ENCODE measurements at regions not wholly inside any gene's neighbourhood (a gene's known extent, or its start where the extent isn't known, plus 50 kb on each side); places are given as distances from the start of the nearest gene placed in this dataset.
"Not testable (repeated sequence)": the region's sequence is repeated elsewhere in the genome, so short reads cannot be mapped to it uniquely, and the experiment has no call there.

DNA sequence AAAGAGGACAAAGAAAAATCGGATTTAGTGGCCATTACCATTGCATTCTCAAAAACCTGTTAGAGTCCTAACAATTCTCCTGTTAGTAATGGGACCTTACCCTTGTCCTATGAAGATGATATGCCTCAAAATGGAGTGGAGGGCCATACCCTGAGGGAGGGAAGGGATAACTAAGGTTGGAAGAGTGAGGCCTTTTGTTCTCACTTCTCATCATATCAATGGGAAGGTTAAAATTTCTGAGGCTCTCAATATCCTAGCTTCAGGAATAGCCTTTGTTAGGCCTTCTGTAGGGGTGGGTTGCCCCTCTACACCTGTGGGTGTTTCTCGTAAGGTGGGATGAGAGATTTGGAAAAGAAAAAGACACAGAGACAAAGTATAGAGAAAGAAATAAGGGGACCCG is 109.4 kb upstream of the SGIP1 start:
- DNase-seq (ENCODE audit: low read depth, low spot score), result not testable (repeated sequence)

DNA sequence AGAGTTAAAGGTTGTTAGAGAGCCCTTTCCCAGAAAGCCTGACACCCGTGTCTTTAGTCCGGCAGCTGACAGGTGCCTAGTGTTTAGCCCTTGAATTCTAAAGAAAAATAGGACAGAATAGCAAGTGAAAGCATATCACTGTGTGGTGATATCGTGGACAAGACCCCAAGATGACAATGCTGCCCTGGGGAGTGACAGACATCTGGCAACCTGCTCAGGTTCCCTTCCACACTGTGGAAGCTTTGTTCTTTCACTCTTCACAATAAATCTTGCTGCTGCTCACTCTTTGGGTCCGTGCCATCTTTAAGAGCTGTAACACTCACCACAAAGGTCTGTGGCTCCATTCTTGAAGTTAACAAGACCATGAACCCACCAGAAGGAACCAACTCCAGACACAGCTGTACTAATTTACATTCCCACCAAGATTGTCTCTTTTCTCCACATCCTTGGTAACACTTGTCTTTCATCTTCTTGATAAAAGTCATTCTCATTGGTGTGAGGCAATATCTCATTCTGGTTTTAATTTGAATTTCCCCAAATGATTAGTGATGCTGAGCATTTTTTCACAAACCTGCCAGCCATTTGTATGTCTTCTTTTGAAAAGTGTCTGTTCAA is 107.6 kb upstream of the SGIP1 start:
- DNase-seq (ENCODE audit: low read depth, low spot score), result no peak

- DNase-seq (ENCODE audit: low read depth, low spot score), result not testable (repeated sequence)
Measured at GRCh38 chr1:66430815-66431214, 103.1 kb upstream of the SGIP1 start.

DNA sequence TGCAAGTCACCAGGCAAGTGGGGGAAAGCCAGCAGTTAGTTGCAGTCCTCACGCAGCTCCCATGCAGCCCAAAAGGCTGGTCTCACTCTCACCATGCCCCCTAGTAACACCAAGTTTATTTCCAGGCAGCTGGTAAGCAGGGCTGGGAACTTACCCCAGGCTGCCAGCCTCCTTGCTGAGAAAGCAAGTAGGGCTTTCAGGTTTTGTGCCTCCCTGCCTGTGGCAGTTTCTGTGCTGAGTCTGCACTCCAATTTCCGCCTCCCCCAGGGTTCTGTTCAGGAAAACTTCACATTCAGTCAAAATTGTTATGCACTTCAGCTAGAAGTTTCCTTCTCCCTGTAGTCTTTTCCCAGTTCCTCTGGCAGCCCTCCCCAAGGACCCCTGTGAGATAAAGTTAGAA is 102.0 kb upstream of the SGIP1 start:
- DNase-seq (ENCODE audit: low read depth, low spot score), result no peak

DNA sequence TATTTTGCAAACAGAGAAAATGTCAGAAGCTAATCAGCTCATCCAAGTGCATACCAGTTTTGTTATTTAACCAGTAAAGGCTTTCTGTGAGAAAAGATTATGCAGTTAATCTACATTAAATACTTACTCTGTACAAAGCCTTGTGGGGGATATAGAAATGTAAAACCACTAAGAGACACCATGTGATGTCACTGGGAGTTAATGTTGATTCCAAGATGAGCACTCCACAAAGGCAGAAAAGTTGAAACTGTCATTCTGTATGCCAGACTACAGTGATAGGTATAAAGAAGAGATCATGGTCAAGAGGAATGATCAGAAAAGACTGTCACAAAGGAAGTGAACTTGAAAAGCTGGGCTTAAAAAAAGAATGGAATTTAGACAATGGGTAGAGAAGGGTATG is 100.3 kb upstream of the SGIP1 start:
- DNase-seq (ENCODE audit: low read depth, low spot score), result no peak

DNA sequence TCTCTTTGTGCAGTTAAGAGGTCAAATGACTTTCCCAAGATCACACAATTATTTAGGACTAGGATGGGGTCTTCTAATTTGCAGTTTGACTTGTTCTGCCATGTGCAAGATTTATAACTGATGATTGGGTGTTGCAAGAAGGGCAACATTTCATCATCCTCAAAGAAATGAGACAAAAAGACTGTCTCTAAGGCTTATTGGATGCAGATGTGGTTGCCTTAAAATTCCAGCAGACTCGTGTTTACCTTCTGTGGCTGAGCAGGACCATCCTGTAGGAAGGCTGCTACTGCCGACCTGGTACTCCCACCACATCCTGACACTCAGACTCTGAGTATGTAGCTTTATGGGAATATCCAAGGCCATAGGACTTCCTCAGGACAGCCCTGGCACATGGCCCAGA is 99.9 kb upstream of the SGIP1 start:
- no peak for DNase-seq (ENCODE audit: low read depth, low spot score)

GRCh38 chr1:66435541-66435940 is 98.4 kb upstream of the SGIP1 start:
- DNase-seq (ENCODE audit: low read depth, low spot score), result no peak

- no peak for DNase-seq (ENCODE audit: low read depth, low spot score)
Measured at GRCh38 chr1:66436378-66437135, 97.4 kb upstream of the SGIP1 start.

- DNase-seq (ENCODE audit: low read depth, low spot score), result no peak
Measured at GRCh38 chr1:66437136-66437401, 96.9 kb upstream of the SGIP1 start.

- no peak for DNase-seq (ENCODE audit: low read depth, low spot score)
Measured at GRCh38 chr1:66438062-66438461, 95.9 kb upstream of the SGIP1 start.

GRCh38 chr1:66438501-66438900 is 95.5 kb upstream of the SGIP1 start:
- DNase-seq (ENCODE audit: low read depth, low spot score), result no peak

GRCh38 chr1:66439031-66439740 is 94.8 kb upstream of the SGIP1 start:
- DNase-seq (ENCODE audit: low read depth, low spot score), result no peak

DNA sequence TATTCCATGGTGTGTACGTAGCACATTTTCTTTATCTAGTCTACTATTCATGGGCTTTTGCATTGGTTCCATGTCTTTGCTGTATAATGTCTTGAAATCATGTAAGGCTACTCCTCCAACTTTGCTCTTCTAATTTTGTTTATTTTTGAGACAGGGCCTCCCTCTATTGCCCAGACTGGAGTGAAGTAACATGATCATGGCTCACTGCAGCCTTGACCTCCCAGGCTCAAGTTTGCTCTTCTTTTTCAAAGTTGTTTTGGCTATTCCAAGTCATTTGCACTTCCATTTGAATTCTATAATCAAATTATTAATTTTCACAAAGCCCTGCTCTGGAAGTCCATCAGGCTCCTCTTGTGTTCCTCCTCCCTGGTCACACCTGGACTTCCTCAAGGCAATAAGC is 90.2 kb upstream of the SGIP1 start:
- no peak for DNase-seq (ENCODE audit: low read depth, low spot score)

GRCh38 chr1:66444438-66445265 is 89.3 kb upstream of the SGIP1 start:
- no peak for DNase-seq (ENCODE audit: low read depth, low spot score)

DNA sequence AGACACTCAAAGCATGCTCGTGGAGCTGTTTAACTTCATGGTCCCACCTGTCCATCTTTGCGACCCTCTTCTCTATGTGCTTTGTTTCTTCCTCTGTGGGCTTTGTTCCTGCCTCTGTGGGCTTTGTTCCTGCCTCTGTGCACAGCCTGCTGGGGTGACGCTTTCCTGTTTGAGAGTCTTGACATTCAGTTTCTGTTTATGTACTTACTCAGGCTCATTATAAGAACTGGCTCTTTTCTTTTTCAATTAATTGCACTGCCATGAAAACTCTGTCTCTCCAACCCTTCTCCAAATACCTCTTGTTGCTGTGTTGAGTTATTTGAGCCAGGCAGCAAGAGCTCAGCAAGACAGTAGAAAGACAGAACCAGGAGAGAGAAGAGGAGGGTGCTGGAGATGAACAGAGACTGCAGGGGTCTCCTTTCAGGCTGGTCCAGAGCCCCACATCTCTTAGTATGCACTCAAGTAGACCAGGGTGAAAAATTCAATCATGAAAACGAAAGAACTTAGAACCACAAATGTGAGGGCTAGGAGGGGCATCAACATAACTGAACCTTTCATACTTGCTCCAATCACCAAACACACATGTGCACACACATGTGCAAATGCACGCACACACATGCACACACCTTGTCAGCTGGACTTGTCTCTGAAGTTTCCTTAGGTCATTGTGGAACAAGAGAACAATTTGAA is 88.3 kb upstream of the SGIP1 start:
- DNase-seq (ENCODE audit: low read depth, low spot score), result no peak

DNA sequence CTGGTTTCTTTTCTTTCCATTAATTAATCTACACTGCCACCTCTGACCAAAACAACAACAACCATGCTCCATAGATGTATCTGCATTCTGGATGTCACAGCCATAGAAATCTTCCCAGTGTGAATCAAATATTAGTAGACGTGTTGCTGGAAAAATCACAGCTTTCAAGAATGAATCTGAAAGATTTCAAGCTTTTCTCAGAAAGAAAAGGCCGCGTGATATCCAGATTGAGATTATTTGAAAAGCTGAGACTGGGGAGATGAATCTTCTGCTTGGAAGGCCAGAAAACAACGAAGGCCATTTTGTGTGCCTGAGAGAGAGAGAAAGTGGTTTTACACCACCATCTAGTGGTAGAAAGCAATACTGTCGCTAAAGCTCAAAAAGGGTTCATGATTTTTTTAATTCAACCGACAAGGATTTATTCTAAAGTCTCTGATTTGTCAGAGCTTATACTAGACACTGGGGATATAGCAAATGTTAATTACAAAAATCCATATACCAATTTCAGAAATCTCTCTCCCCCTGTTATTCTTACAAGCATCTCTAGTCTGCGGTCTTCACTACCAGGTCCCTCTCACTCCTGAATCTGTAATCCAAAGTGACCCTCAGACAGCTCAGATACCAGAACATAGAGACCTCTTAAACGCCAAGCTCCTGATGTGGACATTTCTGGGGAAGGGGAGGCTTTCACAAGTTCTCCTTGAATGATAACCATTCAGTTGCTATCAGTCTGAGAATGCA is 87.5 kb upstream of the SGIP1 start:
- peak; percentile 52 for DNase-seq (ENCODE audit: low read depth, low spot score)

- DNase-seq (ENCODE audit: low read depth, low spot score), result no peak
Measured at GRCh38 chr1:66450043-66450514, 83.9 kb upstream of the SGIP1 start.

DNA sequence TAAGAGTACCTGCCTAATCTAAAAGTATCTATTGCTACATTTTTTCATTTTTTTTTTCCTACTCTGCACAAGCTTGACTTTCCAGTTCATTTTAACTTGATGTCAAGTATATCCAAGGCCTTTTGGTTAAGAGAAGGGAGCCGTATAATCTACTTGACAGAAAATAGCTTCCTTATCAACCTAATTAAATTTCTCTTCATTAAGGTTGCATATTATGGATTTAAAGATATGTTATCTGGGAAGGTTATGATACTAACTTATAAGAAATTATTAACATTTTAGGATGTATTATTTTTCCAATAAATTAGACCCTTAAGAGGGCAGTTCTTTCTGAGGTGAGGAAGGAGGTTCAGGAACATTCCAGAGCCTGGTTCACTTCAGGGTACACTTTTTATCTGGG is 83.1 kb upstream of the SGIP1 start:
- no peak for DNase-seq (ENCODE audit: low read depth, low spot score)

DNA sequence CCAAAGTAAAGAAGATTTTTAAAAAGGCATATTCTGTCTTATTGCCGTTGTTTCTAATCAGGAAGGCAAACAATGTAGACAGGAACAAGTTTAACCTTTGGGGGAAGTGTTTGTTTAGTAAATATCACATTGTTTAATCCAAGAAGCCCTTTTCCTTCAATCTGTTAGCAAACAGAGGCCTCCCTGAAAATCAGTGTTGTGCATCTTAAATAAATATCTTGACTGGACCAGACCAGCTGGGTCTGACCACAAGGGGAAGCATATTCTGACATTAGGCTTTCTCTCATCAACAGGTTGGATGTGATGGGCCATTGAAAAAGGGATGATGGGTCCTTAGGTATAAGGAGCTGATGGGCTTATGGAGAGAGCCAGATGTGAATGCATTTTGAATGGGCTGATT is 81.8 kb upstream of the SGIP1 start:
- no peak for DNase-seq (ENCODE audit: low read depth, low spot score)

- no peak for DNase-seq (ENCODE audit: low read depth, low spot score)
Measured at GRCh38 chr1:66452982-66453381, 81.0 kb upstream of the SGIP1 start.

DNA sequence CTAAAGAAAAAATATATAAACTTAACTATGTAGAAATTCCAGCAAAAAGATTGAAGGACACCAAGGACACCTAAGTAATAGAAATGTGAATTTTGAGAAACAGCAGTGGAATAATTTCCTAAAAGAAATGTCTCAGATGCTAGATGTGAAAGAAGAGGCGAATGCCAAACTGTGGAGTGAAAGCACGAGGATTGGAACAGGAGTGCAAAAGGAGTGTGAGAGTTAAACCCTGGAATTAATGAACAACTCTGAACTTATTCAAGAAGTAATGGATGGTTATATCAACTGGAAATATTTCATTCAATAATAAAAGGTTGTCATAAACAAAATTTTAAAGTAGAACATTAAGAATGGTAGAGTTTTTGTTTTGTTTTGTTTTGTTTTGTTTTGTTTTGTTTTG is 78.5 kb upstream of the SGIP1 start:
- DNase-seq (ENCODE audit: low read depth, low spot score), result no peak

All from smooth muscle cell of the brain vasculature (primary cell).